Keratinocyte (primary cell): ENCODE measurements at regions not wholly inside any gene's neighbourhood (a gene's known extent, or its start where the extent isn't known, plus 50 kb on each side); places are given as distances from the start of the nearest gene placed in this dataset.

Source experiments
- DNase-seq: peaks from one replicate; pipeline ENCODE4 v3.0.0-alpha.2; 2011; ENCODE audit warnings: low read depth, missing footprints, low spot score
- FAIRE-seq: peaks from 2 replicates; lab custom pipeline; 2011; peaks lifted over from hg19 to GRCh38; lab: Jason Lieb, UNC
- H2AFZ ChIP-seq: 2 replicates; pipeline ENCODE4 v1.6.0; 2012; ENCODE audit warnings: low read length, control low read depth, inconsistent platforms; ENCODE audit not compliant: control insufficient read depth
- H3K27ac ChIP-seq: 2 replicates; pipeline ENCODE4 v1.5.1; 2011; ENCODE audit warnings: low read length; ENCODE audit not compliant: control insufficient read depth, insufficient read depth
- H3K27me3 ChIP-seq: 3 replicates; pipeline ENCODE4 v1.6.0; 2011; ENCODE audit warnings: low read length; ENCODE audit not compliant: control insufficient read depth, insufficient read depth; ENCODE audit errors: extremely low read depth
- H3K36me3 ChIP-seq, 2 experiments: 2 replicates in 1 of 2; 3 replicates in 1 of 2; pipeline ENCODE4 v1.5.1; 2011; ENCODE audit warnings: low read length in 2 of 2, mild to moderate bottlenecking in 1 of 2; ENCODE audit not compliant: control insufficient read depth in 2 of 2, insufficient read depth in 2 of 2; ENCODE audit errors: extremely low read depth in 1 of 2
- H3K4me1 ChIP-seq: 3 replicates; pipeline ENCODE4 v1.5.1; 2011; ENCODE audit warnings: low read length; ENCODE audit not compliant: control insufficient read depth, insufficient read depth; ENCODE audit errors: extremely low read depth
- H3K4me2 ChIP-seq: 3 replicates; pipeline ENCODE4 v1.6.0; 2011; ENCODE audit warnings: low read depth, low read length; ENCODE audit not compliant: control insufficient read depth, insufficient read depth; ENCODE audit errors: extremely low read depth
- H3K4me3 ChIP-seq, 3 experiments: fragments of 200-600 bp in 1 of 3; sonication (generic) in 1 of 3; 2 replicates in 2 of 3; 3 replicates in 1 of 3; pipeline ENCODE4 v1.5.1; 2011 to 2016; ENCODE audit warnings: low read length in 3 of 3, mild to moderate bottlenecking in 3 of 3, control low read depth in 2 of 3, inconsistent platforms in 1 of 3, low read depth in 1 of 3, mixed read lengths in 1 of 3, mixed run types in 1 of 3, moderate library complexity in 1 of 3; ENCODE audit not compliant: control insufficient read depth in 2 of 3, insufficient read depth in 2 of 3; ENCODE audit errors: extremely low read depth in 1 of 3
- H3K79me2 ChIP-seq: 2 replicates; pipeline ENCODE4 v1.6.0; 2012; ENCODE audit warnings: low read length; ENCODE audit not compliant: control insufficient read depth, insufficient read depth
- H3K9ac ChIP-seq: 3 replicates; pipeline ENCODE4 v1.6.0; 2011; ENCODE audit warnings: low read length; ENCODE audit not compliant: control insufficient read depth, insufficient read depth; ENCODE audit errors: extremely low read depth
- H3K9me1 ChIP-seq: 3 replicates; pipeline ENCODE4 v1.6.0; 2011; ENCODE audit warnings: low read length; ENCODE audit not compliant: control insufficient read depth, insufficient read depth; ENCODE audit errors: extremely low read depth
- H3K9me3 ChIP-seq: 2 replicates; pipeline ENCODE4 v1.5.1; 2012; ENCODE audit warnings: low read depth, low read length; ENCODE audit not compliant: control insufficient read depth
- H4K20me1 ChIP-seq: 3 replicates; pipeline ENCODE4 v1.6.0; 2011; ENCODE audit warnings: low read length; ENCODE audit not compliant: control insufficient read depth, insufficient read depth; ENCODE audit errors: extremely low read depth
- CTCF ChIP-seq, 3 experiments: IDR thresholded peaks in 1 of 3; conservative IDR thresholded peaks in 1 of 3; optimal IDR thresholded peaks in 1 of 3; 2 replicates in 2 of 3; 3 replicates in 1 of 3; pipeline versions ENCODE3 to v1.5.1; 2011; ENCODE audit warnings: low read length in 3 of 3, mild to moderate bottlenecking in 3 of 3, moderate library complexity in 2 of 3, control low read depth in 1 of 3, inconsistent platforms in 1 of 3; ENCODE audit not compliant: insufficient read depth in 2 of 3; ENCODE audit errors: extremely low read depth in 1 of 3
- EZH2 ChIP-seq: IDR thresholded peaks from one replicate; pipeline ENCODE4 v1.6.1; 2012; ENCODE audit warnings: inconsistent platforms, mild to moderate bottlenecking, low read length, moderate library complexity
- dilution Hi-C: fragments of 300-500 bp; cut with MboI; formaldehyde crosslinking; loops from one replicate; pipeline ENCODE4 v1.7.0; 2020; ENCODE audit warnings: low sequenced_read_pairs; ENCODE audit not compliant: extremely low pct_ligation_motif_present

DNA sequence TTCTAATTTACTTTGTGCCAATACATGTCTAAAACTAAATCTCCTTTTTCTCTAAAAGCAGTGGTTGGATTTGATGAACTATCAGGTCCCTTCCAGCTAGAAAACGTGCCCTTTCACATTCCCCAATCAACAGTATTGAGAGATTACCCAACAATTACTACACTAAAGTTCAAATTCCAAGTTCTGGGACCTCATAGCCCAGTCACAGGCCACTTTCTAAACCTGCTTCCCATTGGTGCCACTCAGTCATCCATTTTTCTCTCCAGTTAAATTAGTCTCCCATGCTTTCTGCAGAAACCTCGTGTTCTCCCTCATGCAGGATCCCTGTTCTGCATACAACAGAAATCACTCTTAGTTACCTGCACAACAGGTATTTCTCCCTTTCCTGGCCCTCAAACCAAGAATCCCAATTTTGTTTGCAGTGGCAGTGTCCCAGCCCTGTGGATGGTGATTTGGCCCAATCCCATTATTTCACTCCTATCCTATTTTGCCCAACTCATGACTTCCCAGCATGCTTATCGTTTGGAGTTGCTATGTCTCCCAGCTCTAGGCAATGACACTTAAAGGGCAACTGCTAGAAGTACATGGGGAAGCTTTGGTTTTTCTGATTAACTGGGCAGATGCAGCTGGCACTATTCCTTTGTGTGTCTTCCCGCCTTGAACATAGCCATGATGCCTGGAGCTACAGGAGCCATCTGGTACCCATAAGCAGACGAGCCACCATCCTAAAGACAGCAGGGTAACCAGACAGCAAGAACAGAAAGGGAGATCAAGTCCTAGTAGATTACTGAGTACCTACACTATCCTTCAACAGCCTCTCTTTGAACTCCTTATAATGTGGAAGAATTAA is 224.2 kb downstream of the MINAR1 start:
- no peaks in the 10 kb centered on the region for H3K9me1 ChIP-seq
- H3K4me2 ChIP-seq, result no peak overlapping the region
- no peak overlapping the region for H3K4me3 ChIP-seq
- FAIRE-seq (no peak), DNase-seq (no peak)
- TF ChIP-seq CTCF (optimal IDR thresholded peaks at IDR 0.05 in 1 of 3, IDR thresholded peaks at IDR 0.05 in 1 of 3, conservative IDR thresholded peaks at IDR 0.05 in 1 of 3; ENCODE audit: extremely low read depth in 1 of 3, insufficient read depth in 2 of 3, low read length in 3 of 3) (no peak), EZH2 (no peak)
- no peaks in the 10 kb centered on the region for H3K27me3 ChIP-seq
- no peak overlapping the region for H3K27ac ChIP-seq
- H3K9me3 ChIP-seq, result no peaks in the 10 kb centered on the region
- no peaks in the 10 kb centered on the region for H3K4me1 ChIP-seq
- H4K20me1 ChIP-seq, result no peaks in the 10 kb centered on the region
- dilution Hi-C loops, result no loop called here
- no peaks in the 10 kb centered on the region for H3K36me3 ChIP-seq
- H2AFZ ChIP-seq, result no peak overlapping the region
- no peak overlapping the region for H3K9ac ChIP-seq
- no peaks in the 10 kb centered on the region for H3K79me2 ChIP-seq

GRCh38 chr15:79657722-79658121 is 225.6 kb downstream of the MINAR1 start:
- H3K27me3 ChIP-seq, result no peaks in the 10 kb centered on the region
- no peaks in the 10 kb centered on the region for H4K20me1 ChIP-seq
- H3K9ac ChIP-seq, result no peak overlapping the region
- TF ChIP-seq EZH2 (no peak), CTCF (optimal IDR thresholded peaks at IDR 0.05 in 1 of 3, IDR thresholded peaks at IDR 0.05 in 1 of 3, conservative IDR thresholded peaks at IDR 0.05 in 1 of 3; ENCODE audit: extremely low read depth in 1 of 3, insufficient read depth in 2 of 3, low read length in 3 of 3) (no peak)
- H3K4me1 ChIP-seq, result no peaks in the 10 kb centered on the region
- no peak overlapping the region for H3K27ac ChIP-seq
- H2AFZ ChIP-seq, result no peak overlapping the region
- dilution Hi-C loops, result no loop called here
- no peaks in the 10 kb centered on the region for H3K79me2 ChIP-seq
- no peak overlapping the region for H3K4me3 ChIP-seq
- no peaks in the 10 kb centered on the region for H3K9me3 ChIP-seq
- no peak overlapping the region for H3K4me2 ChIP-seq
- FAIRE-seq (no peak), DNase-seq (no peak)
- H3K9me1 ChIP-seq, result no peaks in the 10 kb centered on the region
- no peaks in the 10 kb centered on the region for H3K36me3 ChIP-seq
